GM23338 (cell line): ENCODE measurements at regions not wholly inside any gene's neighbourhood (a gene's known extent, or its start where the extent isn't known, plus 50 kb on each side); places are given as distances from the start of the nearest gene placed in this dataset.

Experiments used
- ATAC-seq: fragments of 200-7000 bp; cut with Tn5 transposase; 3 replicates; pipeline ENCODE4 v1.9.1; 2020
- DNase-seq: peaks from one replicate; pipeline ENCODE4 v3.0.0-alpha.2; 2015; ENCODE audit warnings: low spot score
- H2AFZ ChIP-seq: fragments of 200-600 bp; sonication (generic); 2 replicates; pipeline ENCODE4 v1.8.0; 2016; ENCODE audit warnings: antibody characterized with exemption, mild to moderate bottlenecking, moderate library complexity
- H3F3A ChIP-seq: fragments of 200-600 bp; sonication (generic); replicated peaks from 2 replicates; pipeline ENCODE4 v1.8.0; 2017; ENCODE audit warnings: antibody characterized with exemption, mixed run types, low read depth
- H3K27ac ChIP-seq: fragments of 200-600 bp; sonication (generic); 2 replicates; pipeline ENCODE4 v1.6.1; 2016; ENCODE audit warnings: low read depth
- H3K27me3 ChIP-seq: fragments of 200-600 bp; sonication (generic); 2 replicates; pipeline ENCODE4 v1.8.0; 2016; ENCODE audit warnings: mild to moderate bottlenecking, mixed run types, moderate library complexity; ENCODE audit not compliant: insufficient read depth
- H3K36me3 ChIP-seq: fragments of 200-600 bp; sonication (generic); 2 replicates; pipeline ENCODE4 v1.8.0; 2016; ENCODE audit warnings: mild to moderate bottlenecking; ENCODE audit not compliant: insufficient read depth
- H3K4me1 ChIP-seq: fragments of 200-600 bp; sonication (generic); 2 replicates; pipeline ENCODE4 v1.8.0; 2016; ENCODE audit warnings: mild to moderate bottlenecking, moderate library complexity; ENCODE audit not compliant: insufficient read depth
- H3K4me2 ChIP-seq: fragments of 200-600 bp; sonication (generic); 2 replicates; pipeline ENCODE4 v1.7.1; 2017; ENCODE audit warnings: mixed run types
- H3K4me3 ChIP-seq: fragments of 200-600 bp; sonication (generic); 2 replicates; pipeline ENCODE4 v1.6.1; 2016; ENCODE audit warnings: mixed run types
- H3K79me2 ChIP-seq: fragments of 200-600 bp; sonication (generic); replicated peaks from 2 replicates; pipeline ENCODE4 v1.8.0; 2017; ENCODE audit warnings: mild to moderate bottlenecking; ENCODE audit not compliant: insufficient read depth
- H3K9me2 ChIP-seq: fragments of 200-600 bp; sonication (generic); 2 replicates; pipeline ENCODE4 v1.8.0; 2017; ENCODE audit not compliant: insufficient read depth
- H4K20me1 ChIP-seq: fragments of 200-600 bp; sonication (generic); replicated peaks from 2 replicates; pipeline ENCODE4 v1.8.0; 2017; ENCODE audit warnings: mild to moderate bottlenecking; ENCODE audit not compliant: insufficient read depth
- H3K27ac Mint-ChIP-seq: 2 replicates; pipeline ENCODE4 v1.8.0; 2020; ENCODE audit warnings: inconsistent platforms, mild to moderate bottlenecking, moderate library complexity, mixed read lengths
- H3K27me3 Mint-ChIP-seq: 3 replicates; pipeline ENCODE4 v1.8.0; 2022; ENCODE audit warnings: low read depth, mild to moderate bottlenecking, moderate library complexity, mixed read lengths, inconsistent platforms; ENCODE audit not compliant: insufficient read depth, poor library complexity
- H3K36me3 Mint-ChIP-seq: 3 replicates; pipeline ENCODE4 v1.8.0; 2021; ENCODE audit warnings: low read depth, mild to moderate bottlenecking, inconsistent platforms, moderate library complexity, mixed read lengths
- H3K4me1 Mint-ChIP-seq: 3 replicates; pipeline ENCODE4 v1.8.0; 2020; ENCODE audit warnings: mild to moderate bottlenecking, inconsistent platforms, mixed read lengths
- H3K4me3 Mint-ChIP-seq: 3 replicates; pipeline ENCODE4 v1.8.0; 2021; ENCODE audit warnings: moderate library complexity, mild to moderate bottlenecking, inconsistent platforms, mixed read lengths
- H3K9me3 Mint-ChIP-seq: 3 replicates; pipeline ENCODE4 v1.8.0; 2020; ENCODE audit warnings: moderate library complexity, mild to moderate bottlenecking, inconsistent platforms, mixed read lengths
- CREB1 ChIP-seq: fragments of 250-450 bp; sonication (Bioruptor Pico); IDR thresholded peaks from 2 replicates; pipeline ENCODE4 v1.5.0; 2020; ENCODE audit warnings: low read depth, mild to moderate bottlenecking, moderate library complexity
- EZH2 ChIP-seq: fragments of 200-600 bp; sonication (generic); IDR thresholded peaks from one replicate; pipeline ENCODE4 v1.8.0; 2017; ENCODE audit warnings: antibody characterized with exemption, mild to moderate bottlenecking, low read depth; ENCODE audit not compliant: unreplicated experiment
- EZH2phosphoT487 ChIP-seq: fragments of 200-600 bp; sonication (generic); IDR thresholded peaks from one replicate; pipeline ENCODE4 v1.8.1; 2018; ENCODE audit warnings: antibody characterized with exemption; ENCODE audit not compliant: unreplicated experiment
- JUNB ChIP-seq: IDR thresholded peaks from one replicate; pipeline ENCODE4 v1.6.1; 2016; ENCODE audit warnings: antibody characterized with exemption; ENCODE audit not compliant: unreplicated experiment
- NANOG ChIP-seq: IDR thresholded peaks from 2 replicates; pipeline ENCODE4 v1.6.1; 2016; ENCODE audit warnings: antibody characterized with exemption, borderline replicate concordance
- POLR2AphosphoS5 ChIP-seq: IDR thresholded peaks from 2 replicates; pipeline ENCODE4 v1.6.1; 2016; ENCODE audit warnings: antibody characterized with exemption, low read depth
- STAT1 ChIP-seq: IDR thresholded peaks from one replicate; pipeline ENCODE4 v1.6.1; 2016; ENCODE audit warnings: antibody characterized with exemption; ENCODE audit not compliant: unreplicated experiment
- ZNF114 ChIP-seq: fragments of 250-450 bp; sonication (Bioruptor Pico); IDR thresholded peaks from 2 replicates; pipeline ENCODE4 v1.5.0; 2020; ENCODE audit warnings: mild to moderate bottlenecking, moderate library complexity
- ZNF331 ChIP-seq: fragments of 250-450 bp; sonication (Bioruptor Pico); IDR thresholded peaks from 2 replicates; pipeline ENCODE4 v1.5.0; 2020; ENCODE audit warnings: low read depth, mild to moderate bottlenecking, moderate library complexity
- TF ChIP-seq, protein P1 (sequence below): IDR thresholded peaks from 2 replicates; pipeline ENCODE4 v1.6.1; 2016; ENCODE audit warnings: antibody characterized with exemption
- TF ChIP-seq, protein P2 (sequence below), 2 experiments: fragments of 200-600 bp in 1 of 2; sonication (generic) in 1 of 2; conservative IDR thresholded peaks; 2 replicates each; pipeline versions ENCODE4 v1.5.1 to v1.6.1; 2016 to 2017; ENCODE audit warnings: antibody characterized with exemption in 2 of 2, low read depth in 2 of 2, mild to moderate bottlenecking in 2 of 2, moderate library complexity in 1 of 2
- TF ChIP-seq, protein P3 (sequence below): IDR thresholded peaks from one replicate; pipeline ENCODE4 v1.6.1; 2018; ENCODE audit warnings: antibody characterized with exemption; ENCODE audit not compliant: unreplicated experiment
- TF ChIP-seq, protein P4 (sequence below): fragments of 250-450 bp; sonication (Bioruptor Pico); IDR thresholded peaks from 2 replicates; pipeline ENCODE4 v1.5.0; 2020; ENCODE audit warnings: mild to moderate bottlenecking, moderate library complexity

DNA sequence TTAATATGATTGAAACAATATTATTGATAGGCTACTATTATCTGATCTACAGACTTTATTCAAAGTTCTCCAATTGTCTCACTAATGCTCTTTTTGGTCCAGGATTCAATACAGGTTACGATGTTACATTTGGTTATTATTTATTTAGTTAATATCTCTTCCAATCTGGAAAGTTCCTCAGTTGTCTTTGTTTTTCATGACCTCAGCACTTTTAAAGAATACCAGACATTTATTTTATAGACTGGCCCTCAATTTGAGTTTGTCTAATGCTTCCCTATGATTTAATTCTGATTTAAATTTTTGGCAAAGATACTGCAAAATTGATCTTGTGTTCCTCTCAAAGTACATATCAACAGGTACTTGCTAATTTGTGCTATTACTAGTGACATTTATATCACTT lies 937.4 kb downstream of the KCNMA1 start:
- peaks cover 7% of the 10 kb centered on the region; the same call in 1 of the 2 replicates for H3K4me1 ChIP-seq
- no peak overlapping the region for H3K27ac Mint-ChIP-seq
- no peaks in the 10 kb centered on the region for H4K20me1 ChIP-seq
- H3K36me3 Mint-ChIP-seq: no peaks in the 10 kb centered on the region
- H3K4me1 Mint-ChIP-seq: peaks cover 6% of the 10 kb centered on the region; the same call in 2 of the 3 replicates
- no peaks in the 10 kb centered on the region for H3K79me2 ChIP-seq
- no peak overlapping the region for H3K4me2 ChIP-seq
- no peak overlapping the region for H3K27ac ChIP-seq
- TF ChIP-seq ZNF331 (CRISPR knock-in tag) (no peak), STAT1 (no peak), JUNB (no peak), POLR2AphosphoS5 (no peak), NANOG (no peak), EZH2phosphoT487 (no peak), EZH2 (no peak), ZNF114 (CRISPR knock-in tag) (no peak), CREB1 (CRISPR knock-in tag) (no peak)
- TF ChIP-seq, protein P1, sequence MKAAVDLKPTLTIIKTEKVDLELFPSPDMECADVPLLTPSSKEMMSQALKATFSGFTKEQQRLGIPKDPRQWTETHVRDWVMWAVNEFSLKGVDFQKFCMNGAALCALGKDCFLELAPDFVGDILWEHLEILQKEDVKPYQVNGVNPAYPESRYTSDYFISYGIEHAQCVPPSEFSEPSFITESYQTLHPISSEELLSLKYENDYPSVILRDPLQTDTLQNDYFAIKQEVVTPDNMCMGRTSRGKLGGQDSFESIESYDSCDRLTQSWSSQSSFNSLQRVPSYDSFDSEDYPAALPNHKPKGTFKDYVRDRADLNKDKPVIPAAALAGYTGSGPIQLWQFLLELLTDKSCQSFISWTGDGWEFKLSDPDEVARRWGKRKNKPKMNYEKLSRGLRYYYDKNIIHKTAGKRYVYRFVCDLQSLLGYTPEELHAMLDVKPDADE: no peak
- TF ChIP-seq, protein P2, sequence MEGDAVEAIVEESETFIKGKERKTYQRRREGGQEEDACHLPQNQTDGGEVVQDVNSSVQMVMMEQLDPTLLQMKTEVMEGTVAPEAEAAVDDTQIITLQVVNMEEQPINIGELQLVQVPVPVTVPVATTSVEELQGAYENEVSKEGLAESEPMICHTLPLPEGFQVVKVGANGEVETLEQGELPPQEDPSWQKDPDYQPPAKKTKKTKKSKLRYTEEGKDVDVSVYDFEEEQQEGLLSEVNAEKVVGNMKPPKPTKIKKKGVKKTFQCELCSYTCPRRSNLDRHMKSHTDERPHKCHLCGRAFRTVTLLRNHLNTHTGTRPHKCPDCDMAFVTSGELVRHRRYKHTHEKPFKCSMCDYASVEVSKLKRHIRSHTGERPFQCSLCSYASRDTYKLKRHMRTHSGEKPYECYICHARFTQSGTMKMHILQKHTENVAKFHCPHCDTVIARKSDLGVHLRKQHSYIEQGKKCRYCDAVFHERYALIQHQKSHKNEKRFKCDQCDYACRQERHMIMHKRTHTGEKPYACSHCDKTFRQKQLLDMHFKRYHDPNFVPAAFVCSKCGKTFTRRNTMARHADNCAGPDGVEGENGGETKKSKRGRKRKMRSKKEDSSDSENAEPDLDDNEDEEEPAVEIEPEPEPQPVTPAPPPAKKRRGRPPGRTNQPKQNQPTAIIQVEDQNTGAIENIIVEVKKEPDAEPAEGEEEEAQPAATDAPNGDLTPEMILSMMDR (conservative IDR thresholded peaks at IDR 0.05; ENCODE audit: low read depth in 2 of 2): no peak
- TF ChIP-seq, protein P3, sequence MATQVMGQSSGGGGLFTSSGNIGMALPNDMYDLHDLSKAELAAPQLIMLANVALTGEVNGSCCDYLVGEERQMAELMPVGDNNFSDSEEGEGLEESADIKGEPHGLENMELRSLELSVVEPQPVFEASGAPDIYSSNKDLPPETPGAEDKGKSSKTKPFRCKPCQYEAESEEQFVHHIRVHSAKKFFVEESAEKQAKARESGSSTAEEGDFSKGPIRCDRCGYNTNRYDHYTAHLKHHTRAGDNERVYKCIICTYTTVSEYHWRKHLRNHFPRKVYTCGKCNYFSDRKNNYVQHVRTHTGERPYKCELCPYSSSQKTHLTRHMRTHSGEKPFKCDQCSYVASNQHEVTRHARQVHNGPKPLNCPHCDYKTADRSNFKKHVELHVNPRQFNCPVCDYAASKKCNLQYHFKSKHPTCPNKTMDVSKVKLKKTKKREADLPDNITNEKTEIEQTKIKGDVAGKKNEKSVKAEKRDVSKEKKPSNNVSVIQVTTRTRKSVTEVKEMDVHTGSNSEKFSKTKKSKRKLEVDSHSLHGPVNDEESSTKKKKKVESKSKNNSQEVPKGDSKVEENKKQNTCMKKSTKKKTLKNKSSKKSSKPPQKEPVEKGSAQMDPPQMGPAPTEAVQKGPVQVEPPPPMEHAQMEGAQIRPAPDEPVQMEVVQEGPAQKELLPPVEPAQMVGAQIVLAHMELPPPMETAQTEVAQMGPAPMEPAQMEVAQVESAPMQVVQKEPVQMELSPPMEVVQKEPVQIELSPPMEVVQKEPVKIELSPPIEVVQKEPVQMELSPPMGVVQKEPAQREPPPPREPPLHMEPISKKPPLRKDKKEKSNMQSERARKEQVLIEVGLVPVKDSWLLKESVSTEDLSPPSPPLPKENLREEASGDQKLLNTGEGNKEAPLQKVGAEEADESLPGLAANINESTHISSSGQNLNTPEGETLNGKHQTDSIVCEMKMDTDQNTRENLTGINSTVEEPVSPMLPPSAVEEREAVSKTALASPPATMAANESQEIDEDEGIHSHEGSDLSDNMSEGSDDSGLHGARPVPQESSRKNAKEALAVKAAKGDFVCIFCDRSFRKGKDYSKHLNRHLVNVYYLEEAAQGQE: no peak
- TF ChIP-seq, protein P4, sequence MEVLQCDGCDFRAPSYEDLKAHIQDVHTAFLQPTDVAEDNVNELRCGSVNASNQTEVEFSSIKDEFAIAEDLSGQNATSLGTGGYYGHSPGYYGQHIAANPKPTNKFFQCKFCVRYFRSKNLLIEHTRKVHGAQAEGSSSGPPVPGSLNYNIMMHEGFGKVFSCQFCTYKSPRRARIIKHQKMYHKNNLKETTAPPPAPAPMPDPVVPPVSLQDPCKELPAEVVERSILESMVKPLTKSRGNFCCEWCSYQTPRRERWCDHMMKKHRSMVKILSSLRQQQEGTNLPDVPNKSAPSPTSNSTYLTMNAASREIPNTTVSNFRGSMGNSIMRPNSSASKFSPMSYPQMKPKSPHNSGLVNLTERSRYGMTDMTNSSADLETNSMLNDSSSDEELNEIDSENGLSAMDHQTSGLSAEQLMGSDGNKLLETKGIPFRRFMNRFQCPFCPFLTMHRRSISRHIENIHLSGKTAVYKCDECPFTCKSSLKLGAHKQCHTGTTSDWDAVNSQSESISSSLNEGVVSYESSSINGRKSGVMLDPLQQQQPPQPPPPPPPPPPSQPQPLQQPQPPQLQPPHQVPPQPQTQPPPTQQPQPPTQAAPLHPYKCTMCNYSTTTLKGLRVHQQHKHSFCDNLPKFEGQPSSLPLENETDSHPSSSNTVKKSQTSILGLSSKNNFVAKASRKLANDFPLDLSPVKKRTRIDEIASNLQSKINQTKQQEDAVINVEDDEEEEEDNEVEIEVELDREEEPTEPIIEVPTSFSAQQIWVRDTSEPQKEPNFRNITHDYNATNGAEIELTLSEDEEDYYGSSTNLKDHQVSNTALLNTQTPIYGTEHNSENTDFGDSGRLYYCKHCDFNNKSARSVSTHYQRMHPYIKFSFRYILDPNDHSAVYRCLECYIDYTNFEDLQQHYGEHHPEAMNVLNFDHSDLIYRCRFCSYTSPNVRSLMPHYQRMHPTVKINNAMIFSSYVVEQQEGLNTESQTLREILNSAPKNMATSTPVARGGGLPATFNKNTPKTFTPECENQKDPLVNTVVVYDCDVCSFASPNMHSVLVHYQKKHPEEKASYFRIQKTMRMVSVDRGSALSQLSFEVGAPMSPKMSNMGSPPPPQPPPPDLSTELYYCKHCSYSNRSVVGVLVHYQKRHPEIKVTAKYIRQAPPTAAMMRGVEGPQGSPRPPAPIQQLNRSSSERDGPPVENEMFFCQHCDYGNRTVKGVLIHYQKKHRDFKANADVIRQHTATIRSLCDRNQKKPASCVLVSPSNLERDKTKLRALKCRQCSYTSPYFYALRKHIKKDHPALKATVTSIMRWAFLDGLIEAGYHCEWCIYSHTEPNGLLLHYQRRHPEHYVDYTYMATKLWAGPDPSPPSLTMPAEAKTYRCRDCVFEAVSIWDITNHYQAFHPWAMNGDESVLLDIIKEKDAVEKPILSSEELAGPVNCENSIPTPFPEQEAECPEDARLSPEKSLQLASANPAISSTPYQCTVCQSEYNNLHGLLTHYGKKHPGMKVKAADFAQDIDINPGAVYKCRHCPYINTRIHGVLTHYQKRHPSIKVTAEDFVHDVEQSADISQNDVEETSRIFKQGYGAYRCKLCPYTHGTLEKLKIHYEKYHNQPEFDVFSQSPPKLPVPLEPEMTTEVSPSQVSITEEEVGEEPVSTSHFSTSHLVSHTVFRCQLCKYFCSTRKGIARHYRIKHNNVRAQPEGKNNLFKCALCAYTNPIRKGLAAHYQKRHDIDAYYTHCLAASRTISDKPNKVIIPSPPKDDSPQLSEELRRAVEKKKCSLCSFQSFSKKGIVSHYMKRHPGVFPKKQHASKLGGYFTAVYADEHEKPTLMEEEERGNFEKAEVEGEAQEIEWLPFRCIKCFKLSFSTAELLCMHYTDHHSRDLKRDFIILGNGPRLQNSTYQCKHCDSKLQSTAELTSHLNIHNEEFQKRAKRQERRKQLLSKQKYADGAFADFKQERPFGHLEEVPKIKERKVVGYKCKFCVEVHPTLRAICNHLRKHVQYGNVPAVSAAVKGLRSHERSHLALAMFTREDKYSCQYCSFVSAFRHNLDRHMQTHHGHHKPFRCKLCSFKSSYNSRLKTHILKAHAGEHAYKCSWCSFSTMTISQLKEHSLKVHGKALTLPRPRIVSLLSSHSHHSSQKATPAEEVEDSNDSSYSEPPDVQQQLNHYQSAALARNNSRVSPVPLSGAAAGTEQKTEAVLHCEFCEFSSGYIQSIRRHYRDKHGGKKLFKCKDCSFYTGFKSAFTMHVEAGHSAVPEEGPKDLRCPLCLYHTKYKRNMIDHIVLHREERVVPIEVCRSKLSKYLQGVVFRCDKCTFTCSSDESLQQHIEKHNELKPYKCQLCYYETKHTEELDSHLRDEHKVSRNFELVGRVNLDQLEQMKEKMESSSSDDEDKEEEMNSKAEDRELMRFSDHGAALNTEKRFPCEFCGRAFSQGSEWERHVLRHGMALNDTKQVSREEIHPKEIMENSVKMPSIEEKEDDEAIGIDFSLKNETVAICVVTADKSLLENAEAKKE (CRISPR knock-in tag): no peak
- no peaks in the 10 kb centered on the region for H3K27me3 Mint-ChIP-seq
- no peaks in the 10 kb centered on the region for H3K27me3 ChIP-seq
- H3F3A ChIP-seq: no peaks in the 10 kb centered on the region
- ATAC-seq (no peak), DNase-seq (no peak)
- no peaks in the 10 kb centered on the region for H3K36me3 ChIP-seq
- H3K9me3 Mint-ChIP-seq: no peaks in the 10 kb centered on the region
- no peak overlapping the region for H3K4me3 Mint-ChIP-seq
- no peak overlapping the region for H2AFZ ChIP-seq
- peaks cover 11% of the 10 kb centered on the region; the same call in 1 of the 2 replicates for H3K9me2 ChIP-seq
- no peak overlapping the region for H3K4me3 ChIP-seq
